A673 (cell line): ENCODE measurements at regions not wholly inside any gene's neighbourhood (a gene's known extent, or its start where the extent isn't known, plus 50 kb on each side); places are given as distances from the start of the nearest gene placed in this dataset.

Source experiments
- CTCF ChIP-seq: fragments of 300-800, 200-600 bp; sonication (generic); conservative IDR thresholded peaks from 2 replicates; pipeline ENCODE4 v1.5.1; 2017; ENCODE audit warnings: low read depth, mild to moderate bottlenecking, antibody characterized with exemption, low read length, moderate library complexity, mixed read lengths
- EZH2 ChIP-seq: fragments of 200-600 bp; sonication (generic); IDR thresholded peaks from 2 replicates; pipeline ENCODE4 v1.6.1; 2017; ENCODE audit warnings: borderline replicate concordance, low read depth, mild to moderate bottlenecking, mixed read lengths, antibody characterized with exemption, low read length; ENCODE audit not compliant: poor library complexity, severe bottlenecking

GRCh38 chr13:65909501-65909900 lies 1320.6 kb downstream of the PCDH9 start:
- no peak for TF ChIP-seq CTCF
- no peak for TF ChIP-seq EZH2
